Prostate gland (tissue), 2 donors: ENCODE measurements at regions not wholly inside any gene's neighbourhood (a gene's known extent, or its start where the extent isn't known, plus 50 kb on each side); places are given as distances from the start of the nearest gene placed in this dataset.

Source experiments
- CTCF ChIP-seq, 4 experiments: fragments of 200-600 bp in 2 of 4; fragments of 450-650 bp in 2 of 4; sonication (generic) in 2 of 4; IDR thresholded peaks; 1 replicate in 3 of 4; 2 replicates in 1 of 4; pipeline ENCODE4 v1.5.1; 2016 to 2019; ENCODE audit warnings: antibody characterized with exemption in 4 of 4, mild to moderate bottlenecking in 2 of 4, moderate library complexity in 2 of 4
- POLR2A ChIP-seq: fragments of 450-650 bp; IDR thresholded peaks from one replicate; pipeline ENCODE4 v1.6.1; 2016; ENCODE audit warnings: antibody characterized with exemption, mild to moderate bottlenecking
- POLR2AphosphoS5 ChIP-seq: sonication (generic); formaldehyde crosslinking; IDR thresholded peaks from one replicate; pipeline ENCODE4 v1.6.1; 2017; ENCODE audit warnings: antibody characterized with exemption

GRCh38 chr15:46703020-46703861 is 1014.1 kb upstream of the SEMA6D start:
- TF ChIP-seq POLR2AphosphoS5 = no peak
- TF ChIP-seq CTCF (IDR thresholded peaks at IDR 0.05) = no peak
- no peak for TF ChIP-seq POLR2A
